GM18517 (cell line): ENCODE measurements at regions not wholly inside any gene's neighbourhood (a gene's known extent, or its start where the extent isn't known, plus 50 kb on each side); places are given as distances from the start of the nearest gene placed in this dataset.
A peak's percentile ranks its signal among the peaks of the same experiment; 100 is the strongest.
"Not testable (repeated sequence)": the region's sequence is repeated elsewhere in the genome, so short reads cannot be mapped to it uniquely, and the experiment has no call there.

Experiments
- ATAC-seq: cut with Tn5 transposase; IDR thresholded peaks from one replicate; pipeline ENCODE4 v1.9.1; 2021; ENCODE audit warnings: mild to moderate bottlenecking, moderate library complexity; ENCODE audit not compliant: unreplicated experiment

GRCh38 chr10:30703446-30703845 lies 73.9 kb upstream of the LYZL2 start:
- not testable (repeated sequence) for ATAC-seq

- ATAC-seq: no peak
Observed at GRCh38 chr10:30702860-30703259, 73.3 kb upstream of the LYZL2 start.

GRCh38 chr10:30701451-30702173 lies 72.1 kb upstream of the LYZL2 start:
- ATAC-seq: peak; percentile 53

- no peak for ATAC-seq
Observed at GRCh38 chr10:30697806-30698205, 68.3 kb upstream of the LYZL2 start.

- ATAC-seq: not testable (repeated sequence)
Observed at GRCh38 chr10:30697221-30697620, 67.7 kb upstream of the LYZL2 start.

GRCh38 chr10:30696416-30697185 lies 67.0 kb upstream of the LYZL2 start:
- not testable (repeated sequence) for ATAC-seq

- not testable (repeated sequence) for ATAC-seq
Observed at GRCh38 chr10:30695481-30696236, 66.1 kb upstream of the LYZL2 start.

- ATAC-seq: no peak
Observed at GRCh38 chr10:30694518-30695228, 65.1 kb upstream of the LYZL2 start.

GRCh38 chr10:30691639-30692015 lies 62.1 kb upstream of the LYZL2 start:
- ATAC-seq: no peak

GRCh38 chr10:30690948-30691638 lies 61.5 kb upstream of the LYZL2 start:
- not testable (repeated sequence) for ATAC-seq

- ATAC-seq: no peak
Observed at GRCh38 chr10:30688456-30688855, 58.9 kb upstream of the LYZL2 start.

- ATAC-seq: no peak
Observed at GRCh38 chr10:30687698-30688213, 58.2 kb upstream of the LYZL2 start.

GRCh38 chr10:30686708-30687107 lies 57.2 kb upstream of the LYZL2 start:
- no peak for ATAC-seq

- no peak for ATAC-seq
Observed at GRCh38 chr10:30683496-30683895, 53.9 kb upstream of the LYZL2 start.

- not testable (repeated sequence) for ATAC-seq
Observed at GRCh38 chr10:30682377-30683199, 53.0 kb upstream of the LYZL2 start.

- ATAC-seq: no peak
Observed at GRCh38 chr10:30680908-30681307, 51.4 kb upstream of the LYZL2 start.
